NCI-H2081 treated with DMSO at 0.1 percent for 48 hours (cell line): ENCODE measurements at regions not wholly inside any gene's neighbourhood (a gene's known extent, or its start where the extent isn't known, plus 50 kb on each side); places are given as distances from the start of the nearest gene placed in this dataset.
"Not testable (repeated sequence)": the region's sequence is repeated elsewhere in the genome, so short reads cannot be mapped to it uniquely, and the experiment has no call there.

Experiments used
- DNase-seq: peaks from one replicate; lab custom pipeline; 2025; lab: John Stamatoyannopoulos, UW

DNA sequence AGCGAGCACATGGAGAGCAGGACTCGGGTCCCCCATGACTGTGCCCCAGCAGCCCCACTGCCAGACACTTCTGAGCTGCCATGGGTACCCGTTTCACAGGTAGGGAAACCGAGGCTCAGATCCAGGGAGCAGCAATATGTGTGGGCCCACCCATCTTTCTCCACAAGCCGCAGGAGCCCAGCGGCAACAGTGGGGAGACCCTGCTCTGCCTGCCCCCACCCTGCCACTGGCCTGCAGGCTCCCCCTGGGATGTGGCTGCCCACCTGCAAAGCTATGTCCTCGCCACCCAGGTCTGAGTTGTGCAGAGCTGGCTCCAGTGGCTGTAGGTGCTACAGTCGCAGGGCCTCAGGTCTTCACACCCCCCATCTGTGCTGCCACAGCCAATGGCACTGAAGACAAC, 50.6 kb upstream of the C1QTNF9B start:
- no peak for DNase-seq

DNA sequence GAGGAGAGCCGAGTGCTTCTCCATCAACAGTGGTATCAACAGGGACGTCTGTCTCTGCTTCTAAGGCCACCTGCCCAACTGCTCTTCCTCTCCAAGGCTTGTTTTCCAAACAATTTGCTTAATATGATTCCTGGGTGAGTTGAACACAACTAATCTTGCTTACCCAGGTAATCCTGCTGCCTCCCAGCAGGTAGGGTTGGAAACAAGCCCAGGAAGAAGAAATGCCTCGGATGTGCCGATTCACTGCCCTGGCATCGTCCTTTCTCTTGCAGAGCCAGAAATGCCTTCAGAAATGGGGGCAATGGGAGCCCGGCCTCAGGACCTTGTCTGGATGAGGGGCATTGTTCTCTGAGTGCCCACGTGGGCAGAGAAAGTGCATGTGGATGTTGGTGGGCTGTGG, 51.9 kb upstream of the C1QTNF9B start:
- peak; percentile 27 for DNase-seq

DNA sequence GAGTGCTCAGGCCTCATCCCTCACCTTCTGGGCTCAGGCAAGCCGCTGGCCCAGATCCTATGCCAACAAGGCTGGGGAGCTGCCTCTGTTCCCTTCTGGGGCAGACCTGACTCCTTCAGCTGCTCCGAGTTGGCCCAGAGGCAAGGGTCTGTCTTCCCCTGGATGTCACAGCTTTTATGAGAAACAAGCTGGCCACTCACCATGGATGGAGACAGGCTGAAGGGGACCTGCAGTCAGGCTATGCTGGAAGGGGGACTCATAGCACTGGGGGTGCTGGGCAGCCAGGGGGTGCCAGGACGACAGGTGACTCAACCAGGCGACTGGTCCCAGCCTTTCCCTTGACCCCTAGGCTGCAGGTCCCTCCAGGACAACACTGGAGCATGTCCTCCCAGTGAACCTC, 52.4 kb upstream of the C1QTNF9B start:
- no peak for DNase-seq

DNA sequence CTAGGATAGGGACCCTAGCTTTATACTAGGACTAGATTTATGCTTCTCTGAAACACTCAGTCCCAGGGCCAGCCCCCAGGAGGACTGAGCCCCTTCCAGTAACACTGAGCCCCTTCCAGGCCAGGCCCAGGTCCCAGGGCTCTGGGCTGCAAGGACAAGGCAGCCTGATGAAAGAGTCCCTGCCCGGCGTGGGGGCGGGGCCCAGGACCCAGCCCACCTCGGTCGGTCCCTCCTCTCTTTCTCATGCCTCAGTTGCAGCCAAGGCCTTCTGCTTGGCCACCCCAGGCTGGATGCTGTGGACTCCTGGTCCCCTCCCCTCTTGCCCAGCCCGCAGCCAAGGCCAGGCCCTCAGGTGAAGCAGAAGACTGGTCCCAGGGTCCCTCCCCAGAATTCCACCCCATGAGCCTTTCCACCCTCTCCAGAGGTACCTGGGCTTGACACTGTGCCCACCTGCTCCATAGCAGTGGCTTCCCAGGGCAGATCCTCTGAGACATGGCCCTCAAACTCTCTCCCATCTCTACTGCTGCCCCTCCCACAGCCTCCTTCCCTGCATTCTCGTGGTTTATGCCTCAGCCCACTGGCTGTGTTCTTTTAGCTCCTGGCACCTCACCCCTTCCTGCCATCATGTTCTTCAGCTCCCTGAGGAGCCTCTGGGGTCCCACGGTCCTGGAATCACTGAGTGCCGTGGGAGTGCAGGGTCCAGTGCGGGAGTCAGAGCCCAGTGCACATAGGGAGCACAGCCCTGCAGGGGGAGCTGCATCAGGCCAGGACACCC, 53.6 kb upstream of the C1QTNF9B start:
- no peak for DNase-seq

DNA sequence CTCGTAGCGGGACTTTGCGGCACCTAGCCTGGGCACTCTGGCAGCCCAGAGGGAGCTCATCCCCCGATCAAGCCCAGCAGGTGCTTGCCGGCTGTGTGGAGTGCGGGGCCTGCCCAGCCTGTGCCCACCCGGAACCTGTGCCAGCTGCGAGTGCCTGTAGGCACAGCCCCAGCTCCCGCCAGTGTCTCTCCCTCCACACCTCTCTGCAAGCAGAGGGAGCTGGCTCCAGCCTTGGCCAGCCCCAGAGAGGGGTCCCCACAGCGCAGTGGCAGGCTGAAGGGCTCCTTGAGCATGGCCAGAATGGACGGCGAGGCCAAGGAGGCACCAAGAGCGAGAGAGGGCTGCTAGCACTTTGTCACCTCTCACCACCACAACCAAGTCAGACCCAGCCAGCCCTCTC, 55.5 kb upstream of the C1QTNF9B start:
- no peak for DNase-seq

DNA sequence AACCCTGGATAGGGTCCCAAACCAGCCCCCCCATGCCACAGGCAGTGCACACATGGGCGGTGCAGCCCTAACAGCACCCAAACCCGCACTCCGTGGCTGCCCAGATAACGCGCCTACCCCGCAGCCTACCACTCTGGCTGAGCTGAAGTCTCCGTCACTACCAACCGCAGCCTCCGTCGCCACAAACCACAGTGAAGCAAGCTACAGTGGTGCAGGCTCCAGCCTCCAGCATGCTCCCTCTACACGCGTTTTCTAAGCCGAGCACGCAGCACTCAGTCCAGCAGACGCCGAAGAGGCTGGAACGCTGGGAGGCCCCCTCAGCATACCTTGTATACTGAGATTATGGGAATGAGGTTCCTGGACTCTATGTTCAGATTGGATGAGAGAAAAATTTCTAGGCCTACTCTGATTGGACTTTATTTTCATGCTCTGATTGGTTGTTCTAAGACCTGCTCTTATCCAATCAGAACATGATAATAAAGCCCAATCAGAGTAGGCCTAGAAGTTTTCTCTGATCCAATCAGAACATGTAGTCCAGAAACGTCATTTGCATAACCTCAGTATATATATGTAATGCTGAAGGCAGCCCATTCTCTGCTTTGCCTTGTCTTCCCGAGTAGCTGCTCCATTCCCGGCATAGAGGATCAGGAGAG, 56.7 kb upstream of the C1QTNF9B start:
- no peak for DNase-seq

DNA sequence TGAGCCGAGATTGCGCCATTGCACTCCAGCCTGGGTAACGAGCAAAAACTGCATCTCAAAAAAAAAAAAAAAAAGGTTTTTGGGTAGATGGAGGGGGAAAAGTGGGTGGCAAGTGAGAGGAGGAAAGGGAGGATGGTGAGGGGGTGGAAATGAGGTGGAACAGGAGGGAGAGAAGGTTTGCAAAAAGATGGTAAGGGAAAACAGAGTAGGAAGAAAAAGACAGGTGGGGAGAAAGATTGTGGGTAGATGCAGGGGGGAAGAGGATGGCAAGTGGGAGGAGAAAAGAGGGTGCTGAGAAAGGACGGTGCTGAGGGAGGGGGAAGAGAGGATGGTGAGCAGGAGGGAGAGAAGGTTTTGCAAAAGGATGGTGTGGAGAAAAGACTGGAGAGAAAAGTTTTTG, 57.8 kb upstream of the C1QTNF9B start:
- no peak for DNase-seq

DNA sequence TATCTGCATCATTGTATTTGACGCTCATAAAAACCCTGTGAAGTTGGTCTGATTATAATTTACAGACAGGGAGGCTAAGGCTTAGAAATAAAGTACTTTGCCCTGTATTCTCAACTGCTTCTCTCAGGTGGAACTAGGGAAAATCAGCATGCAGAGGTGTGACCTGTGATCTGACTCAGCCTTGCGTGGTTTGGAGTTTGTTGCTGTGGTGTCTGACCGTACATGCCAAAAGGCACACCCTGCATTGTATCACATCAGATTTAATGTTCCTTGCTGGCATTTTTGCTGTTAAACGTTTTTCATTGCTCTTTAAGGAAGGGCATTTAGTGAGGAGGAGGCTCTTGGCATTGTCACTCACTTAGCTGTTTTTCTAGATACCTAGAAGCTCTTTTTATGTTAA, 58.8 kb upstream of the C1QTNF9B start:
- no peak for DNase-seq

DNA sequence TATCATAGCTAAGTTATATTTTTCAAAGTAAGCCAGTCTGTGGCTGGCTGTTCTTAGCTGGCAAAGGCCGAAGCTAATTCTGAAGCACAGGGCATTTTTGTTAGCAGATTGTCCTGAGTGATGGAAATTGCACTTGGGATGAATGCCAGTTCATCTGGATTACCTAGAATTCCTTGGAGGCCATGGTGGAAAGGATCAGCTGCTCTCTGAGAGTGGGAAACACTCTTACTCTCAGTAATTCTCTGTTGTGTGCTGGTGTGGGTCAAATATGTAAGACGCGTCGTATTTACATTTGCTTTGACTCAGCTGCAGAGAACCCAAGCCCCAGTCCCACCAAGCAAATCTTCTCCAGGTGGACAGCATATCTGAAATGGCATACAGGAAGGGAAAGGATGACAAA, 60.7 kb upstream of the C1QTNF9B start:
- no peak for DNase-seq

DNA sequence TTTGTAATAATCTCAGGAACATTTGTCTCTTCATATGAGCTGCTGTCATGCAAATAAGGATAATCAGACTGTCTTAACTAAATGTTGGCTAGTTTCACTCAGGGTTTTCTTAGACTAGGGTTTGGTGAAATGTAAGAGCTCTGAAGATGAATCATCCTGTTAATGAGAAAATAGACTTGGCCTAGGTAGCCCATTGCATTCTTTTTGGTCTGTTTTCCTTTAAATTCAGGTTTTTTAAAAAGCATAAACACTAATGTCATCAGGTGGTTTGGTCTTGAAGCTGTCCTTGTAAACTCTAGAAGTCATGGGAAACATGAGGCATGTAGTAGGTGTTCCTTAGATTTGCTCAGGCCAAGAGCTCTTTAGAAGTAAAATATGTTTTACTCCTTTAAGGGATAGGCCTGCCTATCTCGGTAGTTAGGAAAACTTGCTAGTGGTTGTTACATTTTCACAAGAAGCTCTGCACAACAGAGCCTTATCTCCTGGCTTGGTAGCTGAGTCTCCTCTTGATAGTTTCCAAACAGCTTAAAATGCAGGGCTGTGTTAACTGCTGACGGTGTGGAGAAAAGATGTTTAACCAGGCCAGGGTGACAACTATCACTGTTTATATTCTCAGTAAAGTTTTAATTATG, 62.0 kb upstream of the C1QTNF9B start:
- no peak for DNase-seq

DNA sequence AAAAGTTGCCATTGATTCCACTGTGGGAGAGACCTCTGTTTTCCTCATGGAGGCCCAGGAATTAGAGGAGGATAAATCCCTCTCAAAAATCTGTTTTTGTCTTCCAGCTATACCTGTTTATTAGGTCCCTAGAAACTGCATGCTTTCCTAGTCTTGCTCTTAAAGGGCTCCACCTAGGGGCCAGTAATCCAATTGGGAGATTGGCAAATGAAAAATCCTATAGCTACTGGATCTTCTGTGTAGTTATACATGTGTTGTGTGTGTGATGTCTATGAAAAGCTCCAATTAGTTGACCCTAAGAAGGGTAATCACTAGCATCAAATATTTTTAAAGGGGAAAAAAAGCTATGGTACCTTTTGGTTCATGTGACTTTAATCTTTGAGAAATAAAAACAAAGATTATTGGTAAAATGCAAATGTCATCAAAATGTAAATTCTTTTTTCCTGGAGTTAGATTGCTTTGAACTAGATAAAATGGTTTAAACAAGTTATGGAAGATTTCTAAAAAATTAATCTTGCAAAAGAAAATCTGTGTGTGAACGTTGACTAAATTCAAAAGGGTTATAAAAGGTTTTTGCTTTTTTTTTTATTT, 63.4 kb upstream of the C1QTNF9B start:
- no peak for DNase-seq

DNA sequence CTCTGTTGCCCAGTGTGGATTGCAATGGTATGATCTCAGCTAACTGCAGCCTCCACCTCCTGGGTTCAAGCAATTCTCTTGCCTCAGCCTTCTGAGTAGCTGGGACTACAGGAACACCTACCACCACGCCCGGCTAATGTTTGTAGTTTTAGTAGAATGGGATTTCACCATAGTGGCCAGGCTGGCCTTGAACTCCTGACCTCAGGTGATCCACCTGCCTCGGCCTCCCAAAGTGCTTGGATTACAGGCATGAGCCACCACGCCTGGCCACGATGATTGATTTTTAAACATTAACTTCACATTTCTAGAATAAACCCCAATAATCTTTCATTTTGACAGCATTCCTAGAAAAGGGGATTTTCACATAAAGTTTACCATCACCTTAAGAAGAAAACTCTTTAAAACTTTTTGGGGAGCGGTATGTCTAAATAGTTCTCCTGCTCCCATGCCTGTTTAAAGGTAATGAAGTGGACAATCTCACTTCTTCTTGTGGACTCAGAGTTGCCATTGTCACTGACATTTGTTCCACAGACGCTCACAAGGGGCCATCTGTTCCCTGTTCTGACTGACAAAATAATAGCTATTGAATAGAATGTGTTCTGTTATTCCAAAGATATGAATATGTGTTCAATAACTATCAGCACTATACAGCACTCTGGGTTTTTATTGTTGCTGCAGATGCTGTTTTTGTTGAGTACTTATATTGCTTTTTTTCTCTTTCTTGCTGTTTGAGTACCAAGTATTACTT, 66.1 kb upstream of the C1QTNF9B start:
- no peak for DNase-seq

DNA sequence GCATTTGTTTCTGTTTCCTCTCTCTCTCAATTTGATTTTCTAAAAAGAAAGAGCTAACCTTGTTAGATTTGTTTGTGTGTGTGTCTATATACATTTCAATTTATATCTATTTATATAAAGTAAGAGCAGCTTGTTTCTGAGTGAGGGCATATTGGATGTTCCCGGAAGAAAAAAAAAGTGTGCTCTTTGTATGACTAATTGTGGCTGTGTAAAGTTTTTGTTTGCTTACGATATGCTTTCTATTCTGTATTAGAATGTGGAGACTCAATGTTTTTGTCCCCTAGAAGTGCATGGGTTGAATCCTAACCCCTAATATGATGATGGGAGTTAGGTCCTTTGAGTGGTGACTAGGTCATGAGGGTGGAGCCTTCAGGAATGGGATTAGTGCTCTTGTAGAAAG, 66.6 kb upstream of the C1QTNF9B start:
- DNase-seq, result no peak

DNA sequence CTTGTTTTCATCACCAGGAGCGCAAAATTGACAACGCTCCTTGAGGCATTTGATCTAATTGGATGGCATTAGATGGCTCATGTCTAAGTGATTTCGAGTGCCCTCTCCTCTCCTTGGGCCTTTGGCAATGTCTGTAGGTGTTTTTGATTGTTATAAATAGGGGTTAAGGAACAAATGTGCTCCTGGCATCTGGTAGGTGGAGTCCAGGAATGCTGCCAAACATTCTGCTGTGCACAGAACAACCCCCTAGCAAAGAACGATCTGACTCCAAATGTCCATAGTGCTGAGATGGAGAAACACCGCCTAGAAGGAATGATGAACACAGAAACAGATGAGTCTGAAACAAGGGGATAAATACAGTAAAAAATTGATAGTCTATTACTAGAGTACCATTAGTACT, 68.0 kb upstream of the C1QTNF9B start:
- no peak for DNase-seq

DNA sequence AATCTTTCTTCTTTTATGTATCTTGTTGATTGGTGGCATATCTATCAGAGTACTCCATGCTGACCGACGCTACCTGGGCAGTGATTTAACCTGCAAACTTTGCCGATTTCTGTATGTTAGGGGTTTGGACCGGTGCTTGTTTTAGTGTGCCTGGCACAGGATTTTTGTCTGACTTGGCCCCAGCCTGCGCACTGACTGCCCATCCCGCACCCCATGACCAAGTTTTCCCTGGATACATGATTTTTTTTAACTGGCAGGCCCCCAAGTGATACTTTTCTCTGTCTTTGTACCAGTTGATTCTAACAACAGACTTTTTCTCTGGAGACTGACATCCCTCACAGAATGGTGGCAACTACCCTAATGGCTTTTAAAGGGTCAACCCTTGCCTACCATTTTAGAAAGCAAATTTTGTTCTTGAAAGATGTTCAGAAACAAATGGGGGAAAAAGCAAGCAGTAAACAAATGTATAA, 69.0 kb upstream of the C1QTNF9B start:
- no peak for DNase-seq

DNA sequence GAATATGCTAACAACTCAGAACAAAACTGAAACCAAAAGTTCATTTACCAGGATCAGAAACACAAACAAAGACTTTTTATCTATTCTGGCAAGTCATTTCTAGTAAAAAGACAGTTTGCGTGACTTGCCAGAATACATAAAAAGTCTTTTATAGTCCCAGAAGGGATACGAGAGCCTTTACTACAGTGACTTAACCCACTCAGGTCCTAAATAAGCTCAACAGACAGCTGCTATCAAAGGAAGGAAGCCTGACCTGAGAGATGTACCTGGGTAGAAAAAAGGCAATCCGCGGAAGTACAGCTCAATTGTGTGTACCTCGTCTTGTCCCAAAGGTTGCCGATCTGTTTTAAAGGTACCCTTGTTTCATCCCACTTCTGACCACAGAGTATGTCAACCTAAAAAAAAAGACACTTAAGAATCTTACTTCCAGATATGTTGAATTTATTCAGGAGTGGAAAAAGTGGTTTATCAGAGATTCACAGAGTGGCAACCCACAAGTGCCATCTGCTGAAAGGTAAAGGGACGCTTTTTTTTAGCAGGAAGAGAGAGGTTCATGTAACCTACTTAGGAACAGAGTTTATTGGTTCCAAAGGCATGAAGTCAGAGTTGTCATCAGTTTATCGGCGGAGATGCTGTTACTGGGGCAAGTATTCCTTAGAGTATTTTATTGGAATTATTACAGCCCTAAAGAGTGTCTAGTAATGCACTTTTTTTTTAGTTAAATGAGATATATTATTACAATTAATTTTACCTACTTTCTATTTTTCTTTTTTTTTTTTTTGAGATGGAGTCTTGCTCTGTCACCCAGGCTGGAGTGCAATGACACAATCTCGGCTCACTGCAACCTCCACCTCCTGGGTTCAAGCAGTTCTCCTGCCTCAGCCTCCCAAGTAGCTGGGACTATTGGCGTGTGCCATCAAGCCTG, 69.7 kb upstream of the C1QTNF9B start:
- DNase-seq, result no peak

DNA sequence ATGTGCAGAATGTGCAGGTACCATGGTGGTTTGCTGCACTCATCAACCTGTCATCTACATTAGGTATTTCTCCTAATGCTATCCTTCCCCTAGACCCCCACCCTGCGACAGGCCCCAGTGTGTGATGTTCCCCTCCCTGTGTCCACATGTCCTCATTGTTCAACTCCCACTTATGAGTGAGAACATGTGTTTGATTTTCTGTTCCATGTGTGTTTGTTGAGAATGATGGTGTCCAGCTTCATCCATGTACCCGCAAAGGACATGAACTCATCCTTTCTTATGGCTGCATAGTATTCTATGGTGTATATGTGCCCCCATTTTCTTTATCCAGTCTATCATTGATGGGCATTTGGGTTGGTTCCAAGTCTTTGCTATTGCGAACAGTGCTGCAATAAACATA, 70.5 kb upstream of the C1QTNF9B start:
- not testable (repeated sequence) for DNase-seq

DNA sequence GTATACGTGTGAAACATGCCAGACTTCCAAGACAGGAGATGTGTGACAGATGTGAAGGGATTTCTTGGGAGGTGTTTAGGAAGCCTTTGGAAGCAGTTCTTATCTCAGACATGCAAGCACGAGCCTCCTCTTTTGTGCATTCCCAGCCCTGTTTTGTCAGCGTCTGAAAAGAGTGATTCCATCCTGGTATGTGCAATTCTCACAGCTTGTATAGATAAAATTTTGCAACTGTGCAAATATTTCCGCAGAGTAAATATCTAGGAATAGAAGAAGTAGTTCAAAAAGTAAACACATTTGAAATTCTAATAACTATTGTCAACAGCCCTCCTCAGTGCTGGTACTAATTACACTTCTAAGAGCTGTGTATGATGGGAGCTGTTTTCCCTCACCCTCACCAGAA, 72.3 kb upstream of the C1QTNF9B start:
- DNase-seq, result no peak

DNA sequence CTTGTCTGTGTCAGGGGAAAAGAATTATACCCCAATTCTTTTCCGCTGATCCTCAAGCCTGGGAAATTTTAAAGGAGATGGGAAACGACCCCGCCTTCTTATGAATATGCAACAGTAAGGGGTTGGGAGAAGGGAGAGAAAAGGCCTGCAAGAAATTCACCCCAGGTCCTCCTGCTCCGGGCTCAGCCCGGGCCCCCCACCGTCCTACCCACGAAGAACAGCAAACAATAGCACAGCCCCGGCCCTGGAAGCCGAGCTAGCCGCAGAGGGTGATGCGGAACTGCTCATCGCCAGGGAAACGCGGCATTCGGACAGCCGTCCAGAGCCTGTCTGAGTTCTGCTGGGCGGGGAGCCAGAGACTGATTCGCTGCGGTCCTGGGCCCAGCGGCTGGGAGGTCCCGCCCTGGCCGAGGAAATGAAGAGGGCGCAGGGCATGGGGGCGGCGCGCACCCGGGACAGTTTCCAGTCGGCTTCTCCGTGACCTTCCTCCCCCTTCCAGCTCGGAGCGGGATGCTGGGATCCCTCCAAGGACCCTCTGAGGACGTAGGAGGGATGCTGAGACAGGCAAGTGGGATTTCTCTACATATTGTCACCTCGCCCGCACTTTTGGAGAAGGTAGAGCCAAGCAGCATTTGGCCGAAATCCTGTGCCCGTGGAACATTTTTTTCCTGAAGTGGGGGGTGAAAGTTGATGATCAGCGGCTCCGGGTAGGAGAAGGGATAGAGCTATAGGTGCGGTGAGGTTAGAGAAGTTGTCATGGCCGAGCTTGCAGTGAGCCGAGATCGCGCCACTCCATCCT, 82.3 kb upstream of the C1QTNF9B start:
- DNase-seq, result no peak

DNA sequence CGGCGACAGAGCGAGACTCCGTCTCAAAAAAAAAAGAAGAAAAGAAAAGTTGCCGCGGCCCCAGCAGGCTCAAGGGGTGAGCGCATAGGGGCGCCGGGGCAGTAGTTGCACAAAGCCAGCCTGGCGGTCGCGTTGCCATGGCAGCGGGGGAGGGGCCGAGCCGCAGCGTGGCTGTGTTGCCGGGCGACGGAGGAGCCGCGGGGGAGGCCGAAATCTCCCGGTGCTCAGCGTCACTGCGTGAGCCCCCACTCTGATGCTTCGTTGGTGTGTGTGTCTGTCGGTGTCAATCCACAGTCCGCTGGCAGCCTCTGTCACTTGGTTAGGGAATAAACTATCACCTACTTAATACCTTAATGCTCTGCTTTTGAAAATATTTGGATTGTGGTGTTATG, 82.9 kb upstream of the C1QTNF9B start:
- DNase-seq, result no peak
